Inferior parietal cortex (tissue), 1 donor: ENCODE measurements at regions not wholly inside any gene's neighbourhood (a gene's known extent, or its start where the extent isn't known, plus 50 kb on each side); places are given as distances from the start of the nearest gene placed in this dataset.
"Not testable (repeated sequence)": the region's sequence is repeated elsewhere in the genome, so short reads cannot be mapped to it uniquely, and the experiment has no call there.

Source experiments
- DNase-seq: peaks from one replicate; pipeline ENCODE4 v3.0.0-alpha.2; 2016; ENCODE audit errors: extremely low spot score

GRCh38 chr2:49686291-49686690, 532.0 kb upstream of the FSHR start:
- no peak for DNase-seq

GRCh38 chr2:49677227-49677626, 522.9 kb upstream of the FSHR start:
- no peak for DNase-seq

- no peak for DNase-seq
Observed at GRCh38 chr2:49664827-49665226, 510.5 kb upstream of the FSHR start.

- DNase-seq = no peak
Observed at GRCh38 chr2:49661809-49662208, 507.5 kb upstream of the FSHR start.

- DNase-seq = no peak
Observed at GRCh38 chr2:49656853-49657252, 502.5 kb upstream of the FSHR start.

- no peak for DNase-seq
Observed at GRCh38 chr2:49643149-49643548, 488.8 kb upstream of the FSHR start.

- no peak for DNase-seq
Observed at GRCh38 chr2:49640630-49641029, 486.3 kb upstream of the FSHR start.

GRCh38 chr2:49621016-49621415, 466.7 kb upstream of the FSHR start:
- DNase-seq = no peak

GRCh38 chr2:49619804-49620203, 465.5 kb upstream of the FSHR start:
- no peak for DNase-seq

GRCh38 chr2:49618491-49618890, 464.2 kb upstream of the FSHR start:
- DNase-seq = no peak

GRCh38 chr2:49616800-49617199, 462.5 kb upstream of the FSHR start:
- DNase-seq = peak; percentile 80

GRCh38 chr2:49611796-49612195, 457.5 kb upstream of the FSHR start:
- DNase-seq = not testable (repeated sequence)

GRCh38 chr2:49600524-49600923, 446.2 kb upstream of the FSHR start:
- DNase-seq = no peak

- DNase-seq = no peak
Observed at GRCh38 chr2:49598231-49598630, 443.9 kb upstream of the FSHR start.

GRCh38 chr2:49585921-49586320, 431.6 kb upstream of the FSHR start:
- DNase-seq = no peak

GRCh38 chr2:49582946-49583345, 428.6 kb upstream of the FSHR start:
- no peak for DNase-seq

GRCh38 chr2:49577041-49577440, 422.7 kb upstream of the FSHR start:
- no peak for DNase-seq

GRCh38 chr2:49569176-49569575, 414.9 kb upstream of the FSHR start:
- DNase-seq = no peak

- peak; percentile 41 for DNase-seq
Observed at GRCh38 chr2:49567811-49568600, 413.7 kb upstream of the FSHR start.

- DNase-seq = no peak
Observed at GRCh38 chr2:49567021-49567420, 412.7 kb upstream of the FSHR start.

GRCh38 chr2:49553658-49554057, 399.3 kb upstream of the FSHR start:
- no peak for DNase-seq

- DNase-seq = no peak
Observed at GRCh38 chr2:49532702-49533101, 378.4 kb upstream of the FSHR start.

- DNase-seq = no peak
Observed at GRCh38 chr2:49515996-49516782, 361.9 kb upstream of the FSHR start.
